ENCODE measurements at regions not wholly inside any gene's neighbourhood (a gene's known extent, or its start where the extent isn't known, plus 50 kb on each side); places are given as distances from the start of the nearest gene placed in this dataset.

GRCh38 chr9:99632349-99633038 is 189.2 kb upstream of the NR4A3 start:
- H3K27me3 ChIP-seq (ENCODE audit: control insufficient read depth in 3 of 3, insufficient read depth in 3 of 3, low read length in 3 of 3): no peaks in the 10 kb centered on the region
- H3K36me3 ChIP-seq (ENCODE audit: control insufficient read depth in 3 of 3, insufficient read depth in 3 of 3, low read length in 3 of 3): no peaks in the 10 kb centered on the region
- H3K27ac ChIP-seq (ENCODE audit: low read depth, low read length): no peak overlapping the region
- H3K4me1 ChIP-seq (ENCODE audit: control insufficient read depth in 3 of 3, insufficient read depth in 3 of 3, low read length in 3 of 3): no peaks in the 10 kb centered on the region
- H3K4me3 ChIP-seq (ENCODE audit: low read length in 3 of 3): no peak overlapping the region
- H3K9ac ChIP-seq (ENCODE audit: low read depth in 1 of 3, low read length in 3 of 3): no peak overlapping the region
- H3K9me3 ChIP-seq (ENCODE audit: control insufficient read depth in 3 of 3, low read length in 3 of 3): no peaks in the 10 kb centered on the region

- Histone ChIP-seq H3K27ac (ENCODE audit: low read depth, low read length) (no peak overlapping the region), H3K27me3 (ENCODE audit: control insufficient read depth in 3 of 3, insufficient read depth in 3 of 3, low read length in 3 of 3) (no peaks in the 10 kb centered on the region), H3K9me3 (ENCODE audit: control insufficient read depth in 3 of 3, low read length in 3 of 3) (no peaks in the 10 kb centered on the region), H3K9ac (ENCODE audit: low read depth in 1 of 3, low read length in 3 of 3) (no peak overlapping the region), H3K4me1 (ENCODE audit: control insufficient read depth in 3 of 3, insufficient read depth in 3 of 3, low read length in 3 of 3) (no peaks in the 10 kb centered on the region), H3K36me3 (ENCODE audit: control insufficient read depth in 3 of 3, insufficient read depth in 3 of 3, low read length in 3 of 3) (no peaks in the 10 kb centered on the region), H3K4me3 (ENCODE audit: low read length in 3 of 3) (no peak overlapping the region)
Measured at GRCh38 chr9:99633265-99633664, 188.4 kb upstream of the NR4A3 start.

DNA sequence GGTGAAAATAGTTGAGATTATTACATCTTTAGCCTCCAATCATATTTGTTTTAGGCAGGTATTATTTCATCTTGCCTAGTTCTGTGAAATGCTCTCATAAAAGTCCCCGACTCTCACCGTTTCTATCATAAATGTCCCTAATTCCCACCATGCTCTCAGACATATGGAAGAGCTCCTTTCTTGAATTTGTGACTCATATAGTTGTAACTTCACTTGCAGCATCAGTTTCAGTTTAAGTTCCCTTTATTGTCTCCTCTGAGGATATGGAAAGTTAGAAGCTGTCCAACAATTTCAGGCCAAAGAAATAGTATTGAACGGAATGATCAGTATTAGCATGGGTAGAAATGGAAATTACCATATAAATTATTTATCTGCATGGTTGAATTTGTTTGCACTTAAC is 187.5 kb upstream of the NR4A3 start:
- no peak overlapping the region for H3K4me3 ChIP-seq (ENCODE audit: low read length in 3 of 3)
- H3K9me3 ChIP-seq (ENCODE audit: control insufficient read depth in 3 of 3, low read length in 3 of 3): no peaks in the 10 kb centered on the region
- H3K9ac ChIP-seq (ENCODE audit: low read depth in 1 of 3, low read length in 3 of 3): no peak overlapping the region
- H3K27me3 ChIP-seq (ENCODE audit: control insufficient read depth in 3 of 3, insufficient read depth in 3 of 3, low read length in 3 of 3): no peaks in the 10 kb centered on the region
- H3K27ac ChIP-seq (ENCODE audit: low read depth, low read length): no peak overlapping the region
- no peaks in the 10 kb centered on the region for H3K4me1 ChIP-seq (ENCODE audit: control insufficient read depth in 3 of 3, insufficient read depth in 3 of 3, low read length in 3 of 3)
- no peaks in the 10 kb centered on the region for H3K36me3 ChIP-seq (ENCODE audit: control insufficient read depth in 3 of 3, insufficient read depth in 3 of 3, low read length in 3 of 3)

DNA sequence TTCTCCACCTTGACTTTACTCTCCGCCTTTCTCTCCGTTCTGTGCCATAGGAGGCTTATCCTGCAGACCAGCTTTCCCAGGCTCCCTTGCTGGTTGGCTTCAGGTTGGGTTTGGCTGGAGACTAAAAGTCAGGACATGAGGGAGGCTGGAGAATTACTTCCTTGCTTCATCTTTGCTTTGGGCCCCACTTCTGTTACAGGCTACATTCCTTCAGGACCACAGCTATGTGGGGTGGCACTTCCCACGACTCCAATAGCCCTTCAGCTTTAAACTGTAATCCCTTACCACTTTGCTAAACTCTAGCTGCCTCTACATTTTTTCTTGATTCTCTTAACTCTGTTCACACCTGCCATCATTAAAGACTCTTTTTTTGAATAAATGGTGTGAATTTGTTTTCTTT is 186.7 kb upstream of the NR4A3 start:
- Histone ChIP-seq H3K4me3 (ENCODE audit: low read length in 3 of 3) (no peak overlapping the region), H3K27ac (ENCODE audit: low read depth, low read length) (no peak overlapping the region), H3K9me3 (ENCODE audit: control insufficient read depth in 3 of 3, low read length in 3 of 3) (no peaks in the 10 kb centered on the region), H3K4me1 (ENCODE audit: control insufficient read depth in 3 of 3, insufficient read depth in 3 of 3, low read length in 3 of 3) (no peaks in the 10 kb centered on the region), H3K9ac (ENCODE audit: low read depth in 1 of 3, low read length in 3 of 3) (no peak overlapping the region), H3K27me3 (ENCODE audit: control insufficient read depth in 3 of 3, insufficient read depth in 3 of 3, low read length in 3 of 3) (no peaks in the 10 kb centered on the region), H3K36me3 (ENCODE audit: control insufficient read depth in 3 of 3, insufficient read depth in 3 of 3, low read length in 3 of 3) (no peaks in the 10 kb centered on the region)

DNA sequence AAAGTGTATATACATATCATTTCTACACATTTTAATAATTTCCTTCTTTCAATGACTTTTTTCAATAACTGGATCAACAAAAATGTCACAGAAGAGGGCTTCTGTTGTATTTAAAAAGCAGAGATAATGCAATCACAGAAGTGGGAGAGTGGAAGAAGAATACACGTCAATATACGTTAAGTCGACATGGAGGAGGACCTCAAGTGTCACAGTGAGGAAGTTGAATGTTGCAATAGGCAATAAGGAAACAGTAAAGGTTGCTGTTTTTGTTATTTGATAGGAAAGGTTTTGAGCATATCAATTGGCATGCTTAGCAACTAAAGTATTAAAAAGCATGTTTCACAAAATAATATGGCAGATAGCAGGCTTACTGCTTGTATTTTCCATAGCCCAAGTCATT is 184.0 kb upstream of the NR4A3 start:
- no peaks in the 10 kb centered on the region for H3K9me3 ChIP-seq (ENCODE audit: control insufficient read depth in 3 of 3, low read length in 3 of 3)
- H3K27ac ChIP-seq (ENCODE audit: low read depth, low read length): no peak overlapping the region
- no peak overlapping the region for H3K4me3 ChIP-seq (ENCODE audit: low read length in 3 of 3)
- H3K9ac ChIP-seq (ENCODE audit: low read depth in 1 of 3, low read length in 3 of 3): no peak overlapping the region
- no peaks in the 10 kb centered on the region for H3K36me3 ChIP-seq (ENCODE audit: control insufficient read depth in 3 of 3, insufficient read depth in 3 of 3, low read length in 3 of 3)
- no peaks in the 10 kb centered on the region for H3K27me3 ChIP-seq (ENCODE audit: control insufficient read depth in 3 of 3, insufficient read depth in 3 of 3, low read length in 3 of 3)
- H3K4me1 ChIP-seq (ENCODE audit: control insufficient read depth in 3 of 3, insufficient read depth in 3 of 3, low read length in 3 of 3): no peaks in the 10 kb centered on the region

- Histone ChIP-seq H3K4me3 (ENCODE audit: low read length in 3 of 3) (no peak overlapping the region), H3K4me1 (ENCODE audit: control insufficient read depth in 3 of 3, insufficient read depth in 3 of 3, low read length in 3 of 3) (no peaks in the 10 kb centered on the region), H3K36me3 (ENCODE audit: control insufficient read depth in 3 of 3, insufficient read depth in 3 of 3, low read length in 3 of 3) (no peaks in the 10 kb centered on the region), H3K27me3 (ENCODE audit: control insufficient read depth in 3 of 3, insufficient read depth in 3 of 3, low read length in 3 of 3) (no peaks in the 10 kb centered on the region), H3K9ac (ENCODE audit: low read depth in 1 of 3, low read length in 3 of 3) (no peak overlapping the region), H3K9me3 (ENCODE audit: control insufficient read depth in 3 of 3, low read length in 3 of 3) (no peaks in the 10 kb centered on the region), H3K27ac (ENCODE audit: low read depth, low read length) (no peak overlapping the region)
Measured at GRCh38 chr9:99638971-99639370, 182.7 kb upstream of the NR4A3 start.

- Histone ChIP-seq H3K9ac (ENCODE audit: low read depth in 1 of 3, low read length in 3 of 3) (no peak overlapping the region), H3K27ac (ENCODE audit: low read depth, low read length) (no peak overlapping the region), H3K36me3 (ENCODE audit: control insufficient read depth in 3 of 3, insufficient read depth in 3 of 3, low read length in 3 of 3) (no peaks in the 10 kb centered on the region), H3K4me3 (ENCODE audit: low read length in 3 of 3) (no peak overlapping the region), H3K4me1 (ENCODE audit: control insufficient read depth in 3 of 3, insufficient read depth in 3 of 3, low read length in 3 of 3) (no peaks in the 10 kb centered on the region), H3K27me3 (ENCODE audit: control insufficient read depth in 3 of 3, insufficient read depth in 3 of 3, low read length in 3 of 3) (no peaks in the 10 kb centered on the region), H3K9me3 (ENCODE audit: control insufficient read depth in 3 of 3, low read length in 3 of 3) (no peaks in the 10 kb centered on the region)
Measured at GRCh38 chr9:99647604-99648003, 174.1 kb upstream of the NR4A3 start.

- no peaks in the 10 kb centered on the region for H3K27me3 ChIP-seq (ENCODE audit: control insufficient read depth in 3 of 3, insufficient read depth in 3 of 3, low read length in 3 of 3)
- no peak overlapping the region for H3K9ac ChIP-seq (ENCODE audit: low read depth in 1 of 3, low read length in 3 of 3)
- H3K9me3 ChIP-seq (ENCODE audit: control insufficient read depth in 3 of 3, low read length in 3 of 3): peaks cover 0 to 2% (median 0%) of the 10 kb centered on the region in 3 donors
- no peak overlapping the region for H3K27ac ChIP-seq (ENCODE audit: low read depth, low read length)
- no peaks in the 10 kb centered on the region for H3K36me3 ChIP-seq (ENCODE audit: control insufficient read depth in 3 of 3, insufficient read depth in 3 of 3, low read length in 3 of 3)
- H3K4me3 ChIP-seq (ENCODE audit: low read length in 3 of 3): no peak overlapping the region
- no peaks in the 10 kb centered on the region for H3K4me1 ChIP-seq (ENCODE audit: control insufficient read depth in 3 of 3, insufficient read depth in 3 of 3, low read length in 3 of 3)
Measured at GRCh38 chr9:99650187-99650874, 171.4 kb upstream of the NR4A3 start.

DNA sequence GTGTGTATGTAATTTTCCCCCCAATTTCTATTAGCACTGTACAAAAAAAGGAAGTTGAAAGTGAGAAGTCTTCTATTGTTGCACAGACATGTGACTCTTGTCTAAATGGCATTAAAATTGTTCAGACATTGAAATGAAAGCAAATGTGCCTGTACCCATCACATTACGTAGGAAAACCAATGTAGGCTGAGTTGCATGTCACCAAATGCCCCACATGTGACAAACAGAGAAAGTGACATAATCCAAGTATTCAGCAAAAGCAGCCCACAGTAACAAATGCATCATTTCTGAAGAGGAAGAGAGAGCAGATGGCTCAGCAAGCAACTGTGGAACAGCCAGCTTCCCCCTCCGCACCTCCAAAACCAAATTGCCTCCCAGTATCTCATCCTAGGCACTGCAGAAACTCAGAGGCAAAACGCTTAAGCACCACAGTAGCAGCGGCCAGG is 161.5 kb upstream of the NR4A3 start:
- no peaks in the 10 kb centered on the region for H3K27me3 ChIP-seq (ENCODE audit: control insufficient read depth in 3 of 3, insufficient read depth in 3 of 3, low read length in 3 of 3)
- H3K27ac ChIP-seq (ENCODE audit: low read depth, low read length): no peak overlapping the region
- H3K9ac ChIP-seq (ENCODE audit: low read depth in 1 of 3, low read length in 3 of 3): no peak overlapping the region
- H3K9me3 ChIP-seq (ENCODE audit: control insufficient read depth in 3 of 3, low read length in 3 of 3): no peaks in the 10 kb centered on the region
- H3K4me3 ChIP-seq (ENCODE audit: low read length in 3 of 3): no peak overlapping the region
- H3K36me3 ChIP-seq (ENCODE audit: control insufficient read depth in 3 of 3, insufficient read depth in 3 of 3, low read length in 3 of 3): no peaks in the 10 kb centered on the region
- H3K4me1 ChIP-seq (ENCODE audit: control insufficient read depth in 3 of 3, insufficient read depth in 3 of 3, low read length in 3 of 3): no peaks in the 10 kb centered on the region

- no peak overlapping the region for H3K4me3 ChIP-seq (ENCODE audit: low read length in 3 of 3)
- no peaks in the 10 kb centered on the region for H3K36me3 ChIP-seq (ENCODE audit: control insufficient read depth in 3 of 3, insufficient read depth in 3 of 3, low read length in 3 of 3)
- H3K4me1 ChIP-seq (ENCODE audit: control insufficient read depth in 3 of 3, insufficient read depth in 3 of 3, low read length in 3 of 3): no peaks in the 10 kb centered on the region
- no peaks in the 10 kb centered on the region for H3K27me3 ChIP-seq (ENCODE audit: control insufficient read depth in 3 of 3, insufficient read depth in 3 of 3, low read length in 3 of 3)
- H3K27ac ChIP-seq (ENCODE audit: low read depth, low read length): no peak overlapping the region
- H3K9me3 ChIP-seq (ENCODE audit: control insufficient read depth in 3 of 3, low read length in 3 of 3): no peaks in the 10 kb centered on the region
- no peak overlapping the region for H3K9ac ChIP-seq (ENCODE audit: low read depth in 1 of 3, low read length in 3 of 3)
Measured at GRCh38 chr9:99663297-99663696, 158.4 kb upstream of the NR4A3 start.

All from skeletal muscle tissue (tissue), 3 donors.